PC-9 (cell line): ENCODE measurements at regions not wholly inside any gene's neighbourhood (a gene's known extent, or its start where the extent isn't known, plus 50 kb on each side); places are given as distances from the start of the nearest gene placed in this dataset.

Experiments used
- CTCF ChIP-seq: fragments of 200-600 bp; sonication (generic); conservative IDR thresholded peaks from 2 replicates; pipeline ENCODE4 v1.6.1; 2017; ENCODE audit warnings: mixed run types, antibody characterized with exemption, mild to moderate bottlenecking, moderate library complexity
- EZH2 ChIP-seq: fragments of 200-600 bp; sonication (generic); IDR thresholded peaks from 2 replicates; pipeline ENCODE4 v1.8.0; 2017; ENCODE audit warnings: antibody characterized with exemption, low read depth

GRCh38 chr22:25410849-25411248 is 153.6 kb upstream of the GRK3 start:
- TF ChIP-seq EZH2: no peak
- TF ChIP-seq CTCF: no peak
